Spinal cord (tissue), 9 donors: ENCODE measurements at regions not wholly inside any gene's neighbourhood (a gene's known extent, or its start where the extent isn't known, plus 50 kb on each side); places are given as distances from the start of the nearest gene placed in this dataset.

Source experiments
- DNase-seq, 6 donors: peaks; one replicate each; pipeline versions ENCODE4 v3.0.0 to v3.0.0-alpha.2; 2013 to 2015; ENCODE audit warnings: low spot score in 6 of 6, low read depth in 4 of 6
- H3K27ac ChIP-seq: one replicate; pipeline ENCODE4 v1.5.1; 2013; ENCODE audit warnings: low read depth, low read length, control low read depth
- H3K27me3 ChIP-seq: one replicate; pipeline ENCODE4 v1.6.1; 2013; ENCODE audit warnings: low read length; ENCODE audit not compliant: control insufficient read depth, insufficient read depth
- H3K36me3 ChIP-seq: one replicate; pipeline ENCODE4 v1.6.1; 2013; ENCODE audit warnings: low read length; ENCODE audit not compliant: control insufficient read depth, insufficient read depth
- H3K4me1 ChIP-seq: one replicate; pipeline ENCODE4 v1.6.1; 2013; ENCODE audit warnings: low read length; ENCODE audit not compliant: control insufficient read depth, insufficient read depth
- H3K4me3 ChIP-seq: one replicate; pipeline ENCODE4 v1.5.1; 2013; ENCODE audit warnings: low read depth, low read length, control low read depth
- H3K9me3 ChIP-seq: one replicate; pipeline ENCODE4 v1.6.1; 2013; ENCODE audit warnings: low read length; ENCODE audit not compliant: control insufficient read depth, insufficient read depth
- WGBS: methylation state at CpG from one replicate; pipeline ENCODE4 v1.1.5; 2013; ENCODE audit warnings: missing lambda C conversion rate; ENCODE audit not compliant: insufficient coverage; 5-methylcytosine and 5-hydroxymethylcytosine counted together
- donor health status: healthy.

GRCh38 chr11:92750794-92751193 lies 218.7 kb upstream of the MTNR1B start:
- no peak overlapping the region for H3K27ac ChIP-seq
- no peaks in the 10 kb centered on the region for H3K9me3 ChIP-seq
- 72% methylated on average over 5 of the region's 5 CpGs for WGBS

GRCh38 chr11:92751594-92751993 lies 217.9 kb upstream of the MTNR1B start:
- H3K4me1 ChIP-seq, result no peaks in the 10 kb centered on the region
- 70% methylated on average over 11 of the region's 11 CpGs for WGBS

More at GRCh38 chr11:92750794-92751193, 218.7 kb upstream of the MTNR1B start:
- no peaks in the 10 kb centered on the region for H3K36me3 ChIP-seq
- no peak for DNase-seq
- H3K27me3 ChIP-seq, result no peaks in the 10 kb centered on the region
- no peak overlapping the region for H3K4me3 ChIP-seq
- no peaks in the 10 kb centered on the region for H3K4me1 ChIP-seq

GRCh38 chr11:92752122-92752521 lies 217.3 kb upstream of the MTNR1B start:
- Histone ChIP-seq H3K4me3 (no peak overlapping the region), H3K36me3 (no peaks in the 10 kb centered on the region), H3K9me3 (no peaks in the 10 kb centered on the region), H3K4me1 (no peaks in the 10 kb centered on the region), H3K27ac (no peak overlapping the region), H3K27me3 (no peaks in the 10 kb centered on the region)
- no peak for DNase-seq
- WGBS, result no CpG with 5 or more reads among the region's 1 CpG

More at GRCh38 chr11:92751594-92751993, 217.9 kb upstream of the MTNR1B start:
- Histone ChIP-seq H3K27ac (no peak overlapping the region), H3K27me3 (no peaks in the 10 kb centered on the region), H3K36me3 (no peaks in the 10 kb centered on the region), H3K4me3 (no peak overlapping the region), H3K9me3 (no peaks in the 10 kb centered on the region)
- peak in 2 of 6 donors; percentile 81 to 89 for DNase-seq

GRCh38 chr11:92753161-92753560 lies 216.3 kb upstream of the MTNR1B start:
- no peaks in the 10 kb centered on the region for H3K27me3 ChIP-seq
- no CpG with 5 or more reads among the region's 3 CpGs for whole genome bisulfite sequencing
- no peaks in the 10 kb centered on the region for H3K4me1 ChIP-seq
- DNase-seq, result no peak
- no peaks in the 10 kb centered on the region for H3K9me3 ChIP-seq
- no peaks in the 10 kb centered on the region for H3K36me3 ChIP-seq
- H3K27ac ChIP-seq, result no peak overlapping the region
- H3K4me3 ChIP-seq, result no peak overlapping the region

- no peak overlapping the region for H3K4me3 ChIP-seq
- H3K36me3 ChIP-seq, result no peaks in the 10 kb centered on the region
- no peak overlapping the region for H3K27ac ChIP-seq
- H3K9me3 ChIP-seq, result no peaks in the 10 kb centered on the region
- no peak for DNase-seq
- H3K4me1 ChIP-seq, result peaks cover 5% of the 10 kb centered on the region
- H3K27me3 ChIP-seq, result no peaks in the 10 kb centered on the region
- WGBS, result 92% methylated on average over 2 of the region's 2 CpGs
These were observed 211.1 kb upstream of the MTNR1B start for GRCh38 chr11:92758241-92758780.

GRCh38 chr11:92759571-92760214 lies 209.8 kb upstream of the MTNR1B start:
- Histone ChIP-seq H3K27me3 (no peaks in the 10 kb centered on the region), H3K27ac (no peak overlapping the region), H3K4me3 (no peak overlapping the region), H3K36me3 (no peaks in the 10 kb centered on the region), H3K9me3 (no peaks in the 10 kb centered on the region), H3K4me1 (peaks cover 5% of the 10 kb centered on the region)
- 73% methylated on average over 6 of the region's 8 CpGs for WGBS
- no peak for DNase-seq

- Histone ChIP-seq H3K4me3 (no peak overlapping the region), H3K9me3 (no peaks in the 10 kb centered on the region), H3K36me3 (no peaks in the 10 kb centered on the region), H3K4me1 (peaks cover 11% of the 10 kb centered on the region), H3K27me3 (no peaks in the 10 kb centered on the region), H3K27ac (no peak overlapping the region)
- DNase-seq, result no peak
- 100% methylated on average over 1 of the region's 3 CpGs for WGBS
These were observed 207.3 kb upstream of the MTNR1B start for GRCh38 chr11:92762121-92762540.

GRCh38 chr11:92763336-92763735 lies 206.1 kb upstream of the MTNR1B start:
- no peak overlapping the region for H3K4me3 ChIP-seq
- H3K27ac ChIP-seq, result no peak overlapping the region
- DNase-seq, result no peak

GRCh38 chr11:92764128-92764527 lies 205.3 kb upstream of the MTNR1B start:
- Histone ChIP-seq H3K36me3 (no peaks in the 10 kb centered on the region), H3K27me3 (no peaks in the 10 kb centered on the region), H3K27ac (no peak overlapping the region), H3K9me3 (no peaks in the 10 kb centered on the region), H3K4me1 (peaks cover 11% of the 10 kb centered on the region), H3K4me3 (no peak overlapping the region)
- DNase-seq, result no peak
- WGBS, result 85% methylated on average over 3 of the region's 4 CpGs

More at GRCh38 chr11:92763336-92763735, 206.1 kb upstream of the MTNR1B start:
- H3K9me3 ChIP-seq, result no peaks in the 10 kb centered on the region
- no peaks in the 10 kb centered on the region for H3K36me3 ChIP-seq
- H3K4me1 ChIP-seq, result peaks cover 11% of the 10 kb centered on the region
- no peaks in the 10 kb centered on the region for H3K27me3 ChIP-seq
